ENCODE measurements at regions not wholly inside any gene's neighbourhood (a gene's known extent, or its start where the extent isn't known, plus 50 kb on each side); places are given as distances from the start of the nearest gene placed in this dataset.

DNA sequence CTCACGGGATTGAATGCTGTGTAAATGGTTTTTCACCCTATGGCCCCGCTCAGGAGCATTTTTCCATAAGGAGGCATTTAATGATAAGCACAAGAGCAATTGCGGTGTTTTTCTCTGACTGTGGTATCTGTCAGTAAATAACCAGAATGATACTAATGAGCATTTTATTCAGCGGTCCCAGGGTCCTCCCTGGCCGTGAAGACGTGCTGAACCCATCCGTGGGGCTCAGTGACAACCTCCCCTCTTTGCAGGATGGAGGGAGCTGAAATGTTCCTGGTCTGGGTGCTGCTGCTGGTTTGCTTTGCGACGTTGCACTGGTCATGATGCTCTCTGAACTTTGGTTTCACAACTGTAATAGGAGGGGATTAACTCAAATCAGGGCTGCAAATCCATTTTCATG lies 625.6 kb downstream of the AACS start:
- Histone ChIP-seq H4K91ac (replicated peaks; ENCODE audit: insufficient read length, low read length) (no peak overlapping the region), H3K9me3 (ENCODE audit: insufficient read depth in 2 of 2, low read depth in 1 of 2, low read length in 1 of 2) (no peaks in the 10 kb centered on the region), H2AK5ac (ENCODE audit: low read depth, low read length) (no peak overlapping the region)

More for the DNA sequence above, 625.6 kb downstream of the AACS start:
- Histone ChIP-seq H2BK15ac (ENCODE audit: low read length) (no peak overlapping the region), H3K79me1 (ENCODE audit: low read depth, low read length) (no peaks in the 10 kb centered on the region), H4K20me1 (replicated peaks in 1 of 2; ENCODE audit: control insufficient read depth in 1 of 2, insufficient read depth in 2 of 2, low read length in 2 of 2) (no peaks in the 10 kb centered on the region), H4K5ac (ENCODE audit: insufficient read length, low read depth, low read length) (no peak overlapping the region), H3K4me2 (ENCODE audit: insufficient read depth in 1 of 2, low read depth in 2 of 2, low read length in 2 of 2) (no peak overlapping the region), H4K8ac (ENCODE audit: extremely low read depth, insufficient read depth, low read length) (no peak overlapping the region), H3K23me2 (ENCODE audit: low read depth, low read length) (no peaks in the 10 kb centered on the region), H3K56ac (replicated peaks; ENCODE audit: insufficient read length, low read depth, low read length) (no peak overlapping the region), H3K36me3 (ENCODE audit: control insufficient read depth in 2 of 4, insufficient read depth in 4 of 4, low read length in 3 of 4) (no peaks in the 10 kb centered on the region), H2BK20ac (ENCODE audit: low read length) (no peak overlapping the region), H2BK120ac (replicated peaks; ENCODE audit: low read depth, low read length) (no peak overlapping the region), H3K27me3 (replicated peaks in 1 of 4; ENCODE audit: control insufficient read depth in 3 of 4, extremely low read depth in 1 of 4, insufficient read depth in 3 of 4, low read length in 3 of 4) (no peaks in the 10 kb centered on the region), H3K9ac (replicated peaks in 1 of 4; ENCODE audit: extremely low read depth in 1 of 4, low read depth in 3 of 4, low read length in 3 of 4) (no peak overlapping the region), H3K4me1 (replicated peaks in 1 of 4; ENCODE audit: control insufficient read depth in 3 of 4, insufficient read depth in 4 of 4, low read length in 3 of 4) (peaks cover 0 to 3% (median 0%) of the 10 kb centered on the region in 4 experiments; a peak in 1 of 7 replicates), H2BK5ac (ENCODE audit: low read depth, low read length) (no peak overlapping the region), H3K4me3 (ENCODE audit: extremely low read depth in 1 of 4, insufficient read depth in 2 of 4, low read depth in 3 of 4, low read length in 4 of 4) (no peak overlapping the region), H3K27ac (ENCODE audit: low read depth, low read length) (no peak overlapping the region), H3K18ac (ENCODE audit: extremely low read depth, low read length) (no peak overlapping the region), H2BK12ac (ENCODE audit: low read depth, low read length) (no peak overlapping the region), H3K79me2 (ENCODE audit: control insufficient read depth in 1 of 2, insufficient read depth in 2 of 2, low read length in 2 of 2) (no peaks in the 10 kb centered on the region), H3K23ac (ENCODE audit: insufficient read length) (no peak overlapping the region), H3K14ac (ENCODE audit: insufficient read length) (no peak overlapping the region), H2AFZ (ENCODE audit: low read length) (no peak overlapping the region), H3K4ac (replicated peaks; ENCODE audit: insufficient read length, low read depth, low read length) (no peak overlapping the region)
- CTCF ChIA-PET (ENCODE audit: partially characterized antibody), result interaction anchor here (1.5 kb wide), 1 partner anchor 27 kb away, joined by 3 read pairs; no protein-coding TSS in a partner anchor
- no peak for FAIRE-seq
- TF ChIP-seq ATF3 (IDR thresholded peaks at IDR 0.05; ENCODE audit: insufficient read depth, low read depth, low read length) (no peak), ZNF274 (IDR thresholded peaks at IDR 0.05; ENCODE audit: borderline replicate concordance, extremely low read depth, low read length) (no peak), NRF1 (IDR thresholded peaks at IDR 0.05; ENCODE audit: low read depth, low read length) (no peak), BRCA1 (IDR thresholded peaks at IDR 0.05; ENCODE audit: low read depth, low read length) (no peak), FOSL1 (IDR thresholded peaks at IDR 0.05; ENCODE audit: insufficient read depth, low read depth, low read length) (no peak), PHF8 (conservative IDR thresholded peaks at IDR 0.05; ENCODE audit: low read depth, low read length) (no peak), RXRA (IDR thresholded peaks at IDR 0.05; ENCODE audit: insufficient read depth, low read depth, low read length) (no peak), MAFK (IDR thresholded peaks at IDR 0.05; ENCODE audit: low read depth, low read length) (no peak)
- WGBS, 2 experiments (ENCODE audit: extremely low coverage in 1 of 2, insufficient coverage in 1 of 2, insufficient read length in 1 of 2, insufficient replicate concordance in 2 of 2, low coverage in 1 of 2, low lambda C conversion rate in 2 of 2, missing lambda C conversion rate in 1 of 2), result 87% methylated on average over 9 of the region's 9 CpGs; no CpG with 5 or more reads in 1 of the 2 experiments
- no peak for DNase-seq (ENCODE audit: low read depth in 1 of 2, low spot score in 2 of 2)
- POLR2A ChIA-PET (ENCODE audit: partially characterized antibody), result no interaction called here
